ENCODE measurements at regions not wholly inside any gene's neighbourhood (a gene's known extent, or its start where the extent isn't known, plus 50 kb on each side); places are given as distances from the start of the nearest gene placed in this dataset.

GRCh38 chr14:55867719-55868118 lies 250.5 kb upstream of the PELI2 start:
- H3K36me3 ChIP-seq, result no peaks in the 10 kb centered on the region
- H3K9me3 ChIP-seq, result no peaks in the 10 kb centered on the region
- intact Hi-C loops (cut with DNase I), result no loop called here
- DNase-seq, result no peak
- no peaks in the 10 kb centered on the region for H3K4me1 ChIP-seq
- H3K4me3 ChIP-seq, result no peak overlapping the region
- TF ChIP-seq, protein P1, sequence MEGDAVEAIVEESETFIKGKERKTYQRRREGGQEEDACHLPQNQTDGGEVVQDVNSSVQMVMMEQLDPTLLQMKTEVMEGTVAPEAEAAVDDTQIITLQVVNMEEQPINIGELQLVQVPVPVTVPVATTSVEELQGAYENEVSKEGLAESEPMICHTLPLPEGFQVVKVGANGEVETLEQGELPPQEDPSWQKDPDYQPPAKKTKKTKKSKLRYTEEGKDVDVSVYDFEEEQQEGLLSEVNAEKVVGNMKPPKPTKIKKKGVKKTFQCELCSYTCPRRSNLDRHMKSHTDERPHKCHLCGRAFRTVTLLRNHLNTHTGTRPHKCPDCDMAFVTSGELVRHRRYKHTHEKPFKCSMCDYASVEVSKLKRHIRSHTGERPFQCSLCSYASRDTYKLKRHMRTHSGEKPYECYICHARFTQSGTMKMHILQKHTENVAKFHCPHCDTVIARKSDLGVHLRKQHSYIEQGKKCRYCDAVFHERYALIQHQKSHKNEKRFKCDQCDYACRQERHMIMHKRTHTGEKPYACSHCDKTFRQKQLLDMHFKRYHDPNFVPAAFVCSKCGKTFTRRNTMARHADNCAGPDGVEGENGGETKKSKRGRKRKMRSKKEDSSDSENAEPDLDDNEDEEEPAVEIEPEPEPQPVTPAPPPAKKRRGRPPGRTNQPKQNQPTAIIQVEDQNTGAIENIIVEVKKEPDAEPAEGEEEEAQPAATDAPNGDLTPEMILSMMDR (IDR thresholded peaks at IDR 0.05), result no peak
- H3K9ac ChIP-seq (ENCODE audit: low read depth in 2 of 2, low read length in 2 of 2), result no peak overlapping the region
- H3K27me3 ChIP-seq, result no peaks in the 10 kb centered on the region
- H3K27ac ChIP-seq, result no peak overlapping the region

- DNase-seq, result no peak
- no peak overlapping the region for H3K9ac ChIP-seq (ENCODE audit: low read depth in 2 of 2, low read length in 2 of 2)
- intact Hi-C loops (cut with DNase I), result no loop called here
- H3K36me3 ChIP-seq, result no peaks in the 10 kb centered on the region
- no peak overlapping the region for H3K27ac ChIP-seq
- TF ChIP-seq, protein P1 (IDR thresholded peaks at IDR 0.05), result no peak
- H3K27me3 ChIP-seq, result no peaks in the 10 kb centered on the region
- no peaks in the 10 kb centered on the region for H3K4me1 ChIP-seq
- no peaks in the 10 kb centered on the region for H3K9me3 ChIP-seq
- no peak overlapping the region for H3K4me3 ChIP-seq
Observed at GRCh38 chr14:55869397-55870049, 248.7 kb upstream of the PELI2 start.

DNA sequence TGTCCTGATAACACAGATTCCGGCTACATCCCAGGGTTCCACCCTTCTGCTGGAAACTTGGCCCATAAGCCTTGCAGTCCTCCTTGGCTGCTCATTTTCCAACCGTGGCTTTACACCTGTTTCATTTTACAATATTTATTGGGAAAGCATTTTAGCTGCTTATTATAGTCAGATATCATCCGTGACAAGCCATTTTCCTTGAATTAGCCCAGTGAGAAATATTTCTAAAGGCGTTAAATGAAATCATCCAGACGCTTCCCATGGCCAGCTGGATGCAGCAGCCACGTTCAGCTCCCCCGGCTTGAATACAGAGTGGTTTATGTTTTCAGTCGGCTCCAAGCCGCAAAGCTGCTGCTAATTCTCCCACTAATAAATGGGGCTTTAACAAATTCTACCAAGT lies 245.0 kb upstream of the PELI2 start:
- H3K4me1 ChIP-seq, result no peaks in the 10 kb centered on the region
- H3K27ac ChIP-seq, result no peak overlapping the region
- H3K36me3 ChIP-seq, result no peaks in the 10 kb centered on the region
- TF ChIP-seq, protein P1 (IDR thresholded peaks at IDR 0.05), result no peak
- DNase-seq, result no peak
- H3K4me3 ChIP-seq, result no peak overlapping the region
- H3K27me3 ChIP-seq, result no peaks in the 10 kb centered on the region
- intact Hi-C loops (cut with DNase I), result no loop called here
- H3K9ac ChIP-seq (ENCODE audit: low read depth in 2 of 2, low read length in 2 of 2), result no peak overlapping the region
- H3K9me3 ChIP-seq, result no peaks in the 10 kb centered on the region

DNA sequence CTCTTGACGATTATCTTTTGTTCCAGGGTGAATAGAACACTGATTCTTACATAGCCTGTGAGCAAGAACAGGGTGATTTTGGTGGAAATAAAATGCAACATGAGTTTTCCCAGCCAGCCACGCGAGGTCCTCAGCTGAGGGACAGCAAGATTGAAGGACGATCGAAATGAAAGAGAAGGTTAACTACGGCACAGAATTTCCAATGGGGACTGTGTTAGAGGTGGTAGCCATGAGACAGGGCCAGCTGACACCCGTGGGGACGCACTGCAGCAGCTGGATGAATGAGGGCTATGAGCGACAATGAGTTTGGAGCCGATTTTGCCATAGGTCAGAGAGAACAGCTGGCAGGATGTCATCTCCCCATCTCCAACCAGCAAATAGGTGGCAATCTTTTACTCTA lies 243.4 kb upstream of the PELI2 start:
- intact Hi-C loops (cut with DNase I), result no loop called here
- Histone ChIP-seq H3K36me3 (no peaks in the 10 kb centered on the region), H3K4me3 (no peak overlapping the region), H3K4me1 (no peaks in the 10 kb centered on the region), H3K27me3 (no peaks in the 10 kb centered on the region), H3K9me3 (no peaks in the 10 kb centered on the region), H3K27ac (no peak overlapping the region), H3K9ac (ENCODE audit: low read depth in 2 of 2, low read length in 2 of 2) (no peak overlapping the region)
- TF ChIP-seq, protein P1 (IDR thresholded peaks at IDR 0.05), result no peak
- DNase-seq, result no peak

GRCh38 chr14:55877942-55878341 lies 240.3 kb upstream of the PELI2 start:
- no peak overlapping the region for H3K4me3 ChIP-seq
- H3K27me3 ChIP-seq, result no peaks in the 10 kb centered on the region
- intact Hi-C loops (cut with DNase I), result no loop called here
- H3K9ac ChIP-seq (ENCODE audit: low read depth in 2 of 2, low read length in 2 of 2), result no peak overlapping the region
- DNase-seq, result no peak
- H3K9me3 ChIP-seq, result no peaks in the 10 kb centered on the region
- H3K27ac ChIP-seq, result no peak overlapping the region
- H3K36me3 ChIP-seq, result no peaks in the 10 kb centered on the region
- TF ChIP-seq, protein P1 (IDR thresholded peaks at IDR 0.05), result no peak
- H3K4me1 ChIP-seq, result no peaks in the 10 kb centered on the region

Measured in colonic mucosa (tissue), 4 donors.